DOHH2 (cell line): ENCODE measurements at regions not wholly inside any gene's neighbourhood (a gene's known extent, or its start where the extent isn't known, plus 50 kb on each side); places are given as distances from the start of the nearest gene placed in this dataset.

Source experiments
- CTCF ChIP-seq: fragments of 200-600 bp; sonication (generic); IDR thresholded peaks from one replicate; pipeline ENCODE4 v1.5.1; 2014; ENCODE audit warnings: antibody characterized with exemption, mild to moderate bottlenecking, low read depth, low read length; ENCODE audit not compliant: poor library complexity, severe bottlenecking
- EZH2phosphoT487 ChIP-seq: fragments of 200-600 bp; sonication (generic); IDR thresholded peaks from 2 replicates; pipeline ENCODE4 v1.6.1; 2017; ENCODE audit warnings: borderline replicate concordance, mild to moderate bottlenecking, antibody characterized with exemption, low read length, moderate library complexity, mixed read lengths

GRCh38 chr2:161010503-161011015 is 149.7 kb upstream of the TANK start:
- TF ChIP-seq CTCF = no peak
- TF ChIP-seq EZH2phosphoT487 = no peak
